GM23338 (cell line): ENCODE measurements at regions not wholly inside any gene's neighbourhood (a gene's known extent, or its start where the extent isn't known, plus 50 kb on each side); places are given as distances from the start of the nearest gene placed in this dataset.

ENCODE experiments used
- ATAC-seq: fragments of 200-7000 bp; cut with Tn5 transposase; 3 replicates; pipeline ENCODE4 v1.9.1; 2020
- DNase-seq: peaks from one replicate; pipeline ENCODE4 v3.0.0-alpha.2; 2015; ENCODE audit warnings: low spot score
- H2AFZ ChIP-seq: fragments of 200-600 bp; sonication (generic); 2 replicates; pipeline ENCODE4 v1.8.0; 2016; ENCODE audit warnings: antibody characterized with exemption, mild to moderate bottlenecking, moderate library complexity
- H3F3A ChIP-seq: fragments of 200-600 bp; sonication (generic); replicated peaks from 2 replicates; pipeline ENCODE4 v1.8.0; 2017; ENCODE audit warnings: antibody characterized with exemption, mixed run types, low read depth
- H3K27ac ChIP-seq: fragments of 200-600 bp; sonication (generic); 2 replicates; pipeline ENCODE4 v1.6.1; 2016; ENCODE audit warnings: low read depth
- H3K27me3 ChIP-seq: fragments of 200-600 bp; sonication (generic); 2 replicates; pipeline ENCODE4 v1.8.0; 2016; ENCODE audit warnings: mild to moderate bottlenecking, mixed run types, moderate library complexity; ENCODE audit not compliant: insufficient read depth
- H3K36me3 ChIP-seq: fragments of 200-600 bp; sonication (generic); 2 replicates; pipeline ENCODE4 v1.8.0; 2016; ENCODE audit warnings: mild to moderate bottlenecking; ENCODE audit not compliant: insufficient read depth
- H3K4me1 ChIP-seq: fragments of 200-600 bp; sonication (generic); 2 replicates; pipeline ENCODE4 v1.8.0; 2016; ENCODE audit warnings: mild to moderate bottlenecking, moderate library complexity; ENCODE audit not compliant: insufficient read depth
- H3K4me2 ChIP-seq: fragments of 200-600 bp; sonication (generic); 2 replicates; pipeline ENCODE4 v1.7.1; 2017; ENCODE audit warnings: mixed run types
- H3K4me3 ChIP-seq: fragments of 200-600 bp; sonication (generic); 2 replicates; pipeline ENCODE4 v1.6.1; 2016; ENCODE audit warnings: mixed run types
- H3K79me2 ChIP-seq: fragments of 200-600 bp; sonication (generic); replicated peaks from 2 replicates; pipeline ENCODE4 v1.8.0; 2017; ENCODE audit warnings: mild to moderate bottlenecking; ENCODE audit not compliant: insufficient read depth
- H3K9me2 ChIP-seq: fragments of 200-600 bp; sonication (generic); 2 replicates; pipeline ENCODE4 v1.8.0; 2017; ENCODE audit not compliant: insufficient read depth
- H4K20me1 ChIP-seq: fragments of 200-600 bp; sonication (generic); replicated peaks from 2 replicates; pipeline ENCODE4 v1.8.0; 2017; ENCODE audit warnings: mild to moderate bottlenecking; ENCODE audit not compliant: insufficient read depth
- H3K27ac Mint-ChIP-seq: 2 replicates; pipeline ENCODE4 v1.8.0; 2020; ENCODE audit warnings: inconsistent platforms, mild to moderate bottlenecking, moderate library complexity, mixed read lengths
- H3K27me3 Mint-ChIP-seq: 3 replicates; pipeline ENCODE4 v1.8.0; 2022; ENCODE audit warnings: low read depth, mild to moderate bottlenecking, moderate library complexity, mixed read lengths, inconsistent platforms; ENCODE audit not compliant: insufficient read depth, poor library complexity
- H3K36me3 Mint-ChIP-seq: 3 replicates; pipeline ENCODE4 v1.8.0; 2021; ENCODE audit warnings: low read depth, mild to moderate bottlenecking, inconsistent platforms, moderate library complexity, mixed read lengths
- H3K4me1 Mint-ChIP-seq: 3 replicates; pipeline ENCODE4 v1.8.0; 2020; ENCODE audit warnings: mild to moderate bottlenecking, inconsistent platforms, mixed read lengths
- H3K4me3 Mint-ChIP-seq: 3 replicates; pipeline ENCODE4 v1.8.0; 2021; ENCODE audit warnings: moderate library complexity, mild to moderate bottlenecking, inconsistent platforms, mixed read lengths
- H3K9me3 Mint-ChIP-seq: 3 replicates; pipeline ENCODE4 v1.8.0; 2020; ENCODE audit warnings: moderate library complexity, mild to moderate bottlenecking, inconsistent platforms, mixed read lengths
- CTCF ChIP-seq, 2 experiments: fragments of 200-600 bp in 1 of 2; sonication (generic) in 1 of 2; conservative IDR thresholded peaks; 2 replicates each; pipeline versions ENCODE4 v1.5.1 to v1.6.1; 2016 to 2017; ENCODE audit warnings: antibody characterized with exemption in 2 of 2, low read depth in 2 of 2, mild to moderate bottlenecking in 2 of 2, moderate library complexity in 1 of 2
- ETS1 ChIP-seq: IDR thresholded peaks from 2 replicates; pipeline ENCODE4 v1.6.1; 2016; ENCODE audit warnings: antibody characterized with exemption
- EZH2phosphoT487 ChIP-seq: fragments of 200-600 bp; sonication (generic); IDR thresholded peaks from one replicate; pipeline ENCODE4 v1.8.1; 2018; ENCODE audit warnings: antibody characterized with exemption; ENCODE audit not compliant: unreplicated experiment
- JUNB ChIP-seq: IDR thresholded peaks from one replicate; pipeline ENCODE4 v1.6.1; 2016; ENCODE audit warnings: antibody characterized with exemption; ENCODE audit not compliant: unreplicated experiment
- NANOG ChIP-seq: IDR thresholded peaks from 2 replicates; pipeline ENCODE4 v1.6.1; 2016; ENCODE audit warnings: antibody characterized with exemption, borderline replicate concordance
- REST ChIP-seq: IDR thresholded peaks from one replicate; pipeline ENCODE4 v1.6.1; 2018; ENCODE audit warnings: antibody characterized with exemption; ENCODE audit not compliant: unreplicated experiment
- STAT1 ChIP-seq: IDR thresholded peaks from one replicate; pipeline ENCODE4 v1.6.1; 2016; ENCODE audit warnings: antibody characterized with exemption; ENCODE audit not compliant: unreplicated experiment
- ZNF114 ChIP-seq: fragments of 250-450 bp; sonication (Bioruptor Pico); IDR thresholded peaks from 2 replicates; pipeline ENCODE4 v1.5.0; 2020; ENCODE audit warnings: mild to moderate bottlenecking, moderate library complexity
- ZNF331 ChIP-seq: fragments of 250-450 bp; sonication (Bioruptor Pico); IDR thresholded peaks from 2 replicates; pipeline ENCODE4 v1.5.0; 2020; ENCODE audit warnings: low read depth, mild to moderate bottlenecking, moderate library complexity

- TF ChIP-seq ETS1, result no peak
- TF ChIP-seq EZH2phosphoT487, result no peak
- no peak for TF ChIP-seq STAT1
- TF ChIP-seq CTCF (conservative IDR thresholded peaks at IDR 0.05; ENCODE audit: low read depth in 2 of 2), result no peak
- Histone ChIP-seq H2AFZ (peak overlapping the region; percentile 30; the same call in 1 of the 2 replicates), H3K27ac (no peak overlapping the region), H3K36me3 (no peaks in the 10 kb centered on the region), H3F3A (no peaks in the 10 kb centered on the region), H3K27me3 (no peaks in the 10 kb centered on the region), H3K79me2 (no peaks in the 10 kb centered on the region), H3K4me1 (peaks cover 9% of the 10 kb centered on the region; the same call in 1 of the 2 replicates), H4K20me1 (no peaks in the 10 kb centered on the region), H3K4me2 (no peak overlapping the region), H3K4me3 (no peak overlapping the region), H3K9me2 (no peaks in the 10 kb centered on the region)
- Mint-ChIP-seq H3K27ac (no peak overlapping the region), H3K4me3 (no peak overlapping the region), H3K4me1 (peaks cover 16% of the 10 kb centered on the region), H3K36me3 (no peaks in the 10 kb centered on the region; the same call in 2 of the 3 replicates), H3K9me3 (no peaks in the 10 kb centered on the region; the same call in 2 of the 3 replicates), H3K27me3 (no peaks in the 10 kb centered on the region)
- no peak for DNase-seq
- ATAC-seq, result no peak
Observed at GRCh38 chr18:8998481-8999217, 103.8 kb upstream of the NDUFV2 start.

- Histone ChIP-seq H3K4me2 (no peak overlapping the region), H3K79me2 (no peaks in the 10 kb centered on the region), H3K9me2 (no peaks in the 10 kb centered on the region), H3K4me1 (peaks cover 9% of the 10 kb centered on the region; the same call in 1 of the 2 replicates), H2AFZ (no peak overlapping the region), H3K27me3 (no peaks in the 10 kb centered on the region), H3K27ac (no peak overlapping the region), H3K4me3 (no peak overlapping the region), H3F3A (no peaks in the 10 kb centered on the region), H3K36me3 (no peaks in the 10 kb centered on the region), H4K20me1 (no peaks in the 10 kb centered on the region)
- H3K4me1 Mint-ChIP-seq, result peaks cover 16% of the 10 kb centered on the region
- no peak overlapping the region for H3K4me3 Mint-ChIP-seq
- no peaks in the 10 kb centered on the region; the same call in 1 of the 3 replicates for H3K36me3 Mint-ChIP-seq
- peak; percentile 60 for ATAC-seq
- H3K27me3 Mint-ChIP-seq, result no peaks in the 10 kb centered on the region
- peak; percentile 13 for DNase-seq
- no peaks in the 10 kb centered on the region; the same call in 2 of the 3 replicates for H3K9me3 Mint-ChIP-seq
- H3K27ac Mint-ChIP-seq, result no peak overlapping the region
- no peak for TF ChIP-seq JUNB
Observed at GRCh38 chr18:8999872-9000271, 102.6 kb upstream of the NDUFV2 start.

GRCh38 chr18:9000733-9001132, 101.8 kb upstream of the NDUFV2 start:
- DNase-seq, result no peak
- TF ChIP-seq STAT1 (no peak), ZNF114 (CRISPR knock-in tag) (no peak), JUNB (no peak), NANOG (no peak), REST (no peak), ETS1 (no peak), ZNF331 (CRISPR knock-in tag) (no peak)

More at GRCh38 chr18:9000733-9001132, 101.8 kb upstream of the NDUFV2 start:
- Mint-ChIP-seq H3K4me3 (no peak overlapping the region), H3K27ac (no peak overlapping the region), H3K9me3 (no peaks in the 10 kb centered on the region; the same call in 2 of the 3 replicates), H3K27me3 (no peaks in the 10 kb centered on the region), H3K36me3 (no peaks in the 10 kb centered on the region; the same call in 1 of the 3 replicates), H3K4me1 (peaks cover 16% of the 10 kb centered on the region)
- peak overlapping the region; percentile 69 for H2AFZ ChIP-seq
- H3K9me2 ChIP-seq, result no peaks in the 10 kb centered on the region
- no peak for ATAC-seq
- no peak overlapping the region for H3K27ac ChIP-seq
- H3K4me2 ChIP-seq, result no peak overlapping the region
- H4K20me1 ChIP-seq, result no peaks in the 10 kb centered on the region
- H3K79me2 ChIP-seq, result no peaks in the 10 kb centered on the region
- H3K36me3 ChIP-seq, result no peaks in the 10 kb centered on the region
- no peaks in the 10 kb centered on the region for H3F3A ChIP-seq
- no peaks in the 10 kb centered on the region for H3K27me3 ChIP-seq
- peaks cover 9% of the 10 kb centered on the region; the same call in 1 of the 2 replicates for H3K4me1 ChIP-seq
- no peak overlapping the region for H3K4me3 ChIP-seq
